OCI-LY3 (cell line): ENCODE measurements at regions not wholly inside any gene's neighbourhood (a gene's known extent, or its start where the extent isn't known, plus 50 kb on each side); places are given as distances from the start of the nearest gene placed in this dataset.

Experiments
- H2AFZ ChIP-seq: fragments of 200-600, 300-600 bp; shearing (Covaris generic); 2 replicates; pipeline ENCODE4 v1.6.0; 2014; ENCODE audit warnings: antibody characterized with exemption, low read depth, low read length
- H3K27ac ChIP-seq: fragments of 200-600, 300-600 bp; sonication (generic); 2 replicates; pipeline ENCODE4 v1.5.1; 2014; ENCODE audit warnings: mild to moderate bottlenecking, low read length, moderate library complexity, mixed read lengths
- H3K27me3 ChIP-seq: fragments of 200-600, 300-600 bp; sonication (generic); 2 replicates; pipeline ENCODE4 v1.6.1; 2014; ENCODE audit warnings: low read depth, low read length, mixed read lengths
- H3K36me3 ChIP-seq: fragments of 200-600, 300-600 bp; sonication (generic); replicated peaks from 2 replicates; pipeline ENCODE3; 2014; ENCODE audit warnings: low read depth, low read length, mixed read lengths
- H3K4me1 ChIP-seq: fragments of 300-600, 200-600 bp; sonication (generic); 2 replicates; pipeline ENCODE4 v1.6.1; 2014; ENCODE audit warnings: low read length, mixed read lengths
- H3K4me2 ChIP-seq: fragments of 200-600, 300-600 bp; sonication (generic); 2 replicates; pipeline ENCODE4 v1.6.1; 2014; ENCODE audit warnings: low read length, mixed read lengths
- H3K4me3 ChIP-seq: fragments of 300-600, 200-600 bp; sonication (generic); 2 replicates; pipeline ENCODE4 v1.5.1; 2014; ENCODE audit warnings: antibody characterized with exemption, mild to moderate bottlenecking, low read length, moderate library complexity
- H3K79me2 ChIP-seq: fragments of 300-600, 200-600 bp; shearing (Covaris generic); 2 replicates; pipeline ENCODE4 v1.6.1; 2014; ENCODE audit warnings: mild to moderate bottlenecking, low read length, mixed read lengths
- H3K9ac ChIP-seq: fragments of 300-600, 200-600 bp; shearing (Covaris generic); 2 replicates; pipeline ENCODE4 v1.6.0; 2014; ENCODE audit warnings: mild to moderate bottlenecking, low read length, moderate library complexity
- H3K9me3 ChIP-seq: fragments of 200-600, 300-600 bp; shearing (Covaris generic); 2 replicates; pipeline ENCODE4 v1.6.1; 2014; ENCODE audit warnings: low read length, mixed read lengths; ENCODE audit not compliant: insufficient read depth
- H4K20me1 ChIP-seq: fragments of 200-600, 300-600 bp; sonication (generic); 2 replicates; pipeline ENCODE4 v1.6.1; 2016; ENCODE audit warnings: low read length, mixed read lengths; ENCODE audit not compliant: insufficient read depth
- CTCF ChIP-seq: fragments of 200-600, 300-600 bp; sonication (generic); IDR thresholded peaks from 2 replicates; pipeline ENCODE4 v1.5.1; 2014; ENCODE audit warnings: antibody characterized with exemption, low read length, low read depth
- EZH2phosphoT487 ChIP-seq: fragments of 200-600 bp; shearing (Covaris generic); IDR thresholded peaks from 2 replicates; pipeline ENCODE4 v1.6.1; 2018; ENCODE audit warnings: antibody characterized with exemption, mixed run types, low read depth

GRCh38 chr6:11380969-11381744 lies 148.7 kb upstream of the NEDD9 start:
- Histone ChIP-seq H3K4me2 (peak overlapping the region; percentile 84), H4K20me1 (no peaks in the 10 kb centered on the region), H3K4me3 (peak overlapping the region; percentile 88), H3K79me2 (peaks cover 84% of the 10 kb centered on the region), H3K27me3 (no peaks in the 10 kb centered on the region), H3K9ac (peak overlapping the region; percentile 96), H3K4me1 (peaks cover 70% of the 10 kb centered on the region), H2AFZ (no peak overlapping the region), H3K36me3 (peaks cover 43% of the 10 kb centered on the region), H3K9me3 (no peaks in the 10 kb centered on the region), H3K27ac (peak overlapping the region; percentile 98)
- no peak for TF ChIP-seq CTCF
- TF ChIP-seq EZH2phosphoT487: no peak

GRCh38 chr6:11380549-11380948 lies 148.1 kb upstream of the NEDD9 start:
- Histone ChIP-seq H3K9me3 (no peaks in the 10 kb centered on the region), H3K4me1 (peaks cover 68% of the 10 kb centered on the region), H3K36me3 (peaks cover 46% of the 10 kb centered on the region), H2AFZ (no peak overlapping the region), H3K4me2 (peak overlapping the region; percentile 84), H3K27me3 (no peaks in the 10 kb centered on the region), H3K4me3 (peak overlapping the region; percentile 88), H4K20me1 (peaks cover under 1% of the 10 kb centered on the region; the same call in 1 of the 2 replicates), H3K79me2 (peaks cover 89% of the 10 kb centered on the region), H3K9ac (peak overlapping the region; percentile 96), H3K27ac (peak overlapping the region; percentile 98)
- TF ChIP-seq EZH2phosphoT487: no peak
- TF ChIP-seq CTCF: no peak

GRCh38 chr6:11379805-11380204 lies 147.3 kb upstream of the NEDD9 start:
- peak overlapping the region; percentile 84 for H3K4me2 ChIP-seq
- H3K79me2 ChIP-seq: peaks cover 91% of the 10 kb centered on the region

More at GRCh38 chr6:11379805-11380204, 147.3 kb upstream of the NEDD9 start:
- no peak overlapping the region for H2AFZ ChIP-seq
- no peaks in the 10 kb centered on the region for H3K9me3 ChIP-seq
- TF ChIP-seq EZH2phosphoT487 (no peak), CTCF (no peak)
- H3K4me1 ChIP-seq: peaks cover 68% of the 10 kb centered on the region
- peak overlapping the region; percentile 88 for H3K4me3 ChIP-seq
- peak overlapping the region; percentile 96; the same call in 1 of the 2 replicates for H3K9ac ChIP-seq
- H3K36me3 ChIP-seq: peaks cover 53% of the 10 kb centered on the region
- H4K20me1 ChIP-seq: peaks cover 8% of the 10 kb centered on the region
- H3K27me3 ChIP-seq: no peaks in the 10 kb centered on the region
- H3K27ac ChIP-seq: peak overlapping the region; percentile 98; the same call in 1 of the 2 replicates
